Hypothalamus (tissue), 51 donors: ENCODE measurements at regions not wholly inside any gene's neighbourhood (a gene's known extent, or its start where the extent isn't known, plus 50 kb on each side); places are given as distances from the start of the nearest gene placed in this dataset.
"Not testable (repeated sequence)": the region's sequence is repeated elsewhere in the genome, so short reads cannot be mapped to it uniquely, and the experiment has no call there.

Source experiments
- DNase-seq, 51 donors: peaks; one replicate each; lab custom pipeline; 2025; lab: John Stamatoyannopoulos, UW

GRCh38 chr1:222865718-222866117 is 50.9 kb downstream of the DISP1 start:
- DNase-seq = no peak

- no peak for DNase-seq
Observed at GRCh38 chr1:222867316-222867715, 52.5 kb downstream of the DISP1 start.

- no peak for DNase-seq
Observed at GRCh38 chr1:222876182-222876581, 61.3 kb downstream of the DISP1 start.

- DNase-seq = no peak
Observed at GRCh38 chr1:222877854-222878253, 63.0 kb downstream of the DISP1 start.

DNA sequence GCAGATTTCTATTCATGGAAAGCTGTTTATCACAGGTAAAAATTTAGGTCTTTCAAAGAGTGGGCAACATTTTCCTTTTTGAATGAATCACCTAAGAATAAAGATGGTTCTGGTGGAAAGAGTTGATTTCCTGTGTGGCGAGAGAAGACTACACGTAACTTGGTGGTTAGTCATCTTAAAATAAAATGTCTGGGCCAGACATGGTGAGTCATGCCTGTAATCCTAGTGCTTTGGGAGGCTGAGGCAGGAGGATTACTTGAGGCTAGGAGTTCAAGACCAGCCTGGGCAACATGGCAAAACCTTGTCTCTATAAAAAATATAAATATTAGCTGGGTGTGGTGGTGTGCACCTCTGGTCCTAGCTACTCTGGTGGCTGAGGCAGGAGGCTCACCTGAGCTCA is 65.7 kb downstream of the DISP1 start:
- no peak for DNase-seq

DNA sequence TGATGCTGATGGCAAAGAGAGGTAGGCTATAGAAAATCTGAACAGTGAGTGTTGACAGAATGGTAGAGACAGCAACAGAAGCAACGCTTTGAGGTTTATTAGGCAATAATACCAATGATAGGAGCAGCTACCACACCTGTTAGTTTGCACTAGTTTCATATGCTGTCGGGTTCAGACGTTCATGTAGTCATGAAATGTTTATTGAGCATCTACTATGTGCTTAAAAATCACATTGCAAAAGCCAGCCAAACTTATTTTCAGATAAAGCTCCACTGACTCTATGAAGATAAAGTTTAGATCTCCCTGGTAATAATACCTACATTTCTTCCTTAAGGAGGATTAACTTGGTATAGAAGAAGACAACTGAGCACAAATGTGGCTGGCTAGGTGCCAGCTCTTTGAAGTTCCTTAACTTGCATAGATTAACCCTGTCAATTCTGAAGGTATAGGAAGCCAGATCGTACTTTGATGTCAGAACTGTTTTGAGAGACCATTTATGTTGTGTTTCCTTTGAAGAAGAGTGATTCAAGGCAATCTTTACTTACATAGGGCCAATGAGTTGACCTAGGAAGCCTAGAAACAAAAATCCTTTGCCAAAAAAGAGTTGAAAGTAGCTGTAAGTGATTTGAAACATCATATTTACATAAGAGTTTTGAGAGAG is 71.5 kb downstream of the DISP1 start:
- DNase-seq = no peak

DNA sequence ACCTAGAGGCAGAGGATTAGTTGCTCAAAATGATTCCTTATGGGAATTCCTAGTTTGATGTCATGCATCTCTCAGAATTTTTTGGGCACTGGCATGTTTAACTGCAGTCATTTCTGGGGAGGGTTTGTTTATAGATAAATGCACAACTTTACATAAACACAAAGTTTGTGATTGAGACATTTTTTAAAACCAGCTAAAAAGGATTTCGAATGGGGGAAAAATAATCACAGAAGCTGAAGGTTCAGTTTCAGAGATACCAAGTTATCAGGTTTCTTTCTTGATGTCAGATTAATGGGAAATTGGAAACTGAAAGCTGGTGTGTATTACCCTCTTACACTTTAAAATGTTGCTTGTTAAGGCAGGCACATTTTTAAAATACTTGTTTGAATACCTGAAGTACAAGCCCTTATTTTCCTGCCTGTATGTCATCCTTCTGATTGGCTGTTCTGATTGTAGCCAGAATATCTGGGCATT is 72.1 kb downstream of the DISP1 start:
- DNase-seq = no peak

DNA sequence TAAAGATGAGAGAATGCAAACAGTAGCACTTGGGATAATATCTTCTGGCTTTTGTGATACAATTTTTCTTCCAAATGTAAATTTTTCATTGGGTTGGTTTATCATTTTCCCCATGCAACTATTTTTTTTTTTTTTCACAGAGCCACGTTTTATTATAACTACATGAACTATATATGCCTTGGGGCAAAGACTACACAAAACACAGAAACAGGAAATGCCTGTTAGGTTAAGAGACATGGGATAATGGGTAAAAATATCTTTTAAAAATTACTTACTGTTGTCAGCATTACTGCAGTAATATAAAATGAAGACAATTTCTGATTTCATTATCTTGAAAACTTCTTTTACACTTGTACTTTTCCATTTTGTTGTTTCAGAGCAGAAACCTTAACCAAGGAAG is 74.6 kb downstream of the DISP1 start:
- DNase-seq = no peak

GRCh38 chr1:222890716-222891115 is 75.9 kb downstream of the DISP1 start:
- DNase-seq = no peak

- DNase-seq = no peak
Observed at GRCh38 chr1:222891578-222891977, 76.7 kb downstream of the DISP1 start.

DNA sequence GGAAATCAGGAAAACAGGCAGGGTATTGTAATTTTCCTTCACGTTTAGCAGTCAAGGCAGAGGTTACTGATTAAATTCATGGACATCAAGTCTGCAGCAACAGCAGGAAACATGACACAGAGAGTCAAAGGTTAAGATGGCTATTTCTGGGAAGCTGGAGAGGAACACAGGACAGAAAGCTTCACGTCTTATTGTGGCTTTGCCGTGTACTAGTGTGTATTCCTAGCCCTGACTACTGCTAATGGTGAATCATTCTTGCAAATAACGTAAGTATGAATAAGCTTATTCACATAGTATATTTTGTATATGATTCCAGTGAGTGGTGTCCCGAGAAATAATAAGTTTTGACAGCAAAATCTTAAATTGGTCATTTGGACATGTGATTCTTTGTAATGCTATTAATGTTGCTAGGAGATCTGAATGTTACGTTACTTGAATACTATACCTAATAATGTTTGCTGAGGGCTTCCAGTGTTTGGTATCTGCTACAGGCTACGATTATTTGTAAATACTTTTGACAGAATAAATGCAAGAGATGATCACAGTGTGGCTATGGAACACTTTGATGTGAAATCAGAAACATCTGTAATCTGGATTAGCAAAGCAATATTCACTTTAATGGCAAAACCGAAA is 77.4 kb downstream of the DISP1 start:
- DNase-seq = no peak

DNA sequence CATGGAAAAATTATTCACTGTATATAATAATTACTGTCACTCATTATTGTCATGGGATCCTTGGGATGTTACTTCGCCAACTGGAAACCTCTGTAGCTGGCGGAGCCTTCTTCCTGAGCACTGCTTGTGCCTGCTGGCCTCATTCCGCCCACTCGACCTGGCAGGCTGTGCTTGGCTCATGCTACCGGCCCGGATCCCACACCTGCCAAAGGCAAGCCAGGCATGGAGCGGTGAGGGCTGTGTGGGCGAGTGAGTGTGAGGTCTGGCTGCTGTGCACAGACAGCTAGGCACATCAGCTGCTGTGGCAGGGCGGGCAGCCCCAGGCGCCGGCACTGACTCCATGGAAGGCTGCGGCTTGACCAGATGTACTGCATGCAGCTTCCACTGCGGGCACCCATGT is 78.4 kb downstream of the DISP1 start:
- no peak for DNase-seq

- no peak for DNase-seq
Observed at GRCh38 chr1:222894331-222894730, 79.5 kb downstream of the DISP1 start.

DNA sequence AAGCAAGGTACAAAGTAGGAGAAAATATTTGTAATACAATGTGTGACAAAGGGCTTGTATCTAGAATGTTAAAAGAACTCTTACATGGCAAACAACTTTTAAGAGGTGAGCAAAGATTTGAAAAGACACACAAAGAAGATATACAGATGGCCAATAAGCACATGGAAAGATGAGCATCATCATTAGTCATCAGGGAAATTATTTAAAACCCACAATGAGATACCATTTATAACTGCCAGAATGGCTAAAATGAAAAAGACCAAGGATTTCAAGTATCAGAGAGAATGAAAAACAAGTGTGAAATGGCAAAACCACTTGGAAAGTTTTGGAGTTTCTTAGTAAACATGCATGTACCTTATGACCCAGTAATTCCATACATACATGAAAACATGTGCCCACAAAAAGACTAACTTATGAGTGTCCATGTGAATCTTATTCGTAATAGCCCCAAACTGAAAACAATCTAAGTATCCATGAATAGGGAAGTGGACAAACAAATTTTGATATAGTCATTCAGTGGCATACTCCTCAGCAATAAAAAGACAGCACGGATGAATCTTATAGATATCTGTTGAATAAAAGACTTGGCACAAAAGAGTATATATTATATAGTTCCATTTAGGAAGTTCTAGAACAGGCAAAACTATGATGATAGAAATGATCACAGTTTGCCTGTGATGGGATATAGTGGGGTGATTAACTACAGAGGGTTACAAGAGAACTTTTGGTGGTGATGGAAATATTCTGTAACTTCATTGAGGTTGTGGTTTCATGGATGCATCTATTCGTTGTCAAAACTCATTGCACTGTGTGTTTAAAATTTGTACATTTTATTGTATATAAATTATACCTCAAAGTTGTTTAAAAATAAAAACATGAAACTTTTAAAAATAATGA is 82.0 kb downstream of the DISP1 start:
- no peak for DNase-seq

GRCh38 chr1:222897527-222898190 is 82.8 kb downstream of the DISP1 start:
- no peak for DNase-seq

DNA sequence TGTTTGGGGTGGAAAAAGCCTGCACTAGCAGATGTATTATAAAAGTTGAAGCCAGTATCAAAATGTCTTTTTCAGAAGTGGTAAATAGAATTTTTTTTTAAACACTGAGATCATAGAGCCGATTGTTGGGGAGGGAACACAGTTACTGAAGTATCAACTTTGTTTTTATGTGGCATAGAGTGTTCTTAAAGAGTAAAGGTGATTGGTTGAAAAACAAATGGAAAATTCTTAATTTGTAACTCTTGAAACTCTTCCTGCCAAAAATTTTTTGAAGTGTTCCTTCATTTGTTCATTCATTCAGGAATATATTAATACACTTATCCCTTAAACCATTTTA is 83.3 kb downstream of the DISP1 start:
- DNase-seq = no peak

GRCh38 chr1:222899471-222899870 is 84.6 kb downstream of the DISP1 start:
- no peak for DNase-seq

- no peak for DNase-seq
Observed at GRCh38 chr1:222904451-222904850, 89.6 kb downstream of the DISP1 start.

- no peak for DNase-seq
Observed at GRCh38 chr1:222905151-222905550, 90.3 kb downstream of the DISP1 start.

GRCh38 chr1:222906271-222906739 is 91.5 kb downstream of the DISP1 start:
- DNase-seq = not testable (repeated sequence)

GRCh38 chr1:222909586-222909985 is 94.7 kb downstream of the DISP1 start:
- no peak for DNase-seq
